NCI-H82 (cell line): ENCODE measurements at regions not wholly inside any gene's neighbourhood (a gene's known extent, or its start where the extent isn't known, plus 50 kb on each side); places are given as distances from the start of the nearest gene placed in this dataset.
"Not testable (repeated sequence)": the region's sequence is repeated elsewhere in the genome, so short reads cannot be mapped to it uniquely, and the experiment has no call there.

ENCODE experiments used
- DNase-seq: peaks from one replicate; lab custom pipeline; 2025; lab: John Stamatoyannopoulos, UW

DNA sequence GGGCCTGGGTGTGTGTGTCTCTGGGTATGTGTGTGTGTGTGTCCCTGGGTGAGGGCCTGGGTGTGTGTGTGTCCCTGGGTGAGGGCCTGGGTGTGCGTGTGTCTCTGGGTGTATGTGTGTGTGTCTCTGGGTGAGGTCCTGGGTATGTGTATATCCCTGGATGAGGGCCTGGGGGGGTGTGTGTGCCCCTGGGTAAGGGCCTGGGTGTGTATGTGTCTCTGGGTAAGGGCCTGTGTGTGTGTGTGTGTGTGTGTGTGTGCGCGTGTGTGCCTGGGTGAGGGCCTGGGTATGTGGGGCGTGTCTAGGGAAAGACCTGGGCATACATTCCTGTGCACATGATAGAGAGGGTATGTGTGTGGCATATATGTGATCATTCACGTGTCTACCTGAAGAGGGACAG, 155.1 kb upstream of the ZC3H12A start:
- DNase-seq, result no peak

GRCh38 chr1:37323486-37324377, 150.6 kb upstream of the ZC3H12A start:
- peak; percentile 96 for DNase-seq

DNA sequence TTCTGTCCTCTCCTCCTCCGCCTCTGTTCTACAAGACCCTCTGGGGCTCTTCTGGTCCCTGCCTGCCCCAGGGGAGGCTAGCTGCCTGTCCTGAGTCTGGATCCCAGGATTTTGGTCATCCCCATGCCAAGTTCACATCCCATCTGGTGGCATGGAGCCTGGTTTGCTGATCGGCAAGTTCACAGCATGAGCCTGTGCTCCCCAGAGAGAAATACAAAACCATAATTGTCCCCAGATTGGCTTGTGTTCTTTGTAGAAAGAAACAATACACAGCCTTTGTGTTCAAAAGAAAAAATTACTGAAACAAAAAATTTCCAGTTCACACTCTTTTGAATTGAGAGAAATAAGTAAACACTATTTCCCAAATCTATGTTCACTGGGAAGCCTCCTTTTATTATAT, 149.4 kb upstream of the ZC3H12A start:
- DNase-seq, result no peak

GRCh38 chr1:37325509-37326437, 148.6 kb upstream of the ZC3H12A start:
- DNase-seq, result peak; percentile 63

DNA sequence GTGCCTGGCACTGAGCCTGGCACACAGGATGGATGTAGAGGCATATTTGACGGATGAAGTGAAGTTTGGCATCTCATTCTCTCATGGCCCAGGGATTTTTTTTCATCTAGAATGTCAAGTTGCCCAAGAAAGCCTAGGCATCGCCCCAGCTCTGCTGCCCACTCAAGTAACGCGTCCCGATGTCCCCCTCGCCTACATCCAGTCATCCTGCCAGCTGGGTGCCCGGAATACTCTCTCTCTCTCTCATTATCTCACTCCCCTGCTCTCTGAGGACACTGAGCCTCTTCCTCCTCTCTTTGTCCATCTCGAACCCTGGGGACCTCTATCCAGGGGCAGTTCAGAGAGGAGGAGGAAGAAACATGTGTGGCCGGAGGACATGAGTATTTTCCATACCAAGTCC, 142.3 kb upstream of the ZC3H12A start:
- DNase-seq, result no peak

DNA sequence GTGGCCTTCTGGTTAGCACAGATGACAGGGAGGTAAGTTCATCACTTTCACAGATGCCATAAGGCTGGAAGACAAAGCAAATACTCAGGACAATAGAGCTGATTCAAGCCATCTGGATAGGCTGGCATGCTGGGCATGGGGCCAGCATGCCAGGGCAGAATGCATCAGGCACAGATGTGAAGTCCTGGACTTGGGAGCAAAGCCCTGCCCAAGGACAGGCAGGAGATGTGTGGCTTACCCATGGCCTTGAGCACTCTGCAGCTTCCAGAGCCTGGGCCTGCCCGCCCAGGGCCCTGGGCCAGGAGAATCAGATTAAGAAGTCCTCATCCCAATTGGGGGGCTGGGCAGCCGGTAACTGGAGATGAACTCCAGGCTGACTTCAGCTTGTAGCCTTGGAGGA, 135.7 kb upstream of the ZC3H12A start:
- no peak for DNase-seq

- no peak for DNase-seq
Measured at GRCh38 chr1:37342736-37343135, 131.6 kb upstream of the ZC3H12A start.

- DNase-seq, result peak; percentile 95
Measured at GRCh38 chr1:37347104-37347649, 127.2 kb upstream of the ZC3H12A start.

DNA sequence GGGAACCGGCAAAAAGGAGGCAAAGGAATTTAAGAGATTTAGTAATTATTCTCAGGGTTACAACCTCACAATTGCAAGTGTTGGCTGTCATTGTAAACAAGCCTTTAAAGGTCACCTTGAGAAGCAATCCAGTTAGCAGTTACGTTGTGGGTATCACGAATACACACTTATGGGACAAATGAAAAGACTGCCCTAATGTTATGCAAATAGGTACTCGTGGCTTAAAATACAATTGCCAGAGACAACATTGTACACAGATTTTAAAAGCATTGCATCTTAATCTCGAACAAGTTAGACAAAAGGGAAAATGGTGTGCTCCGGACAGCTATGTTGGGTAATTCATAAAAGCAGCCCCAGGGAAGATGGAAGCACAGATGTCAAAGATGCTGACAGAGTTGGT, 120.5 kb upstream of the ZC3H12A start:
- peak; percentile 34 for DNase-seq

- peak; percentile 24 for DNase-seq
Measured at GRCh38 chr1:37354876-37355650, 119.3 kb upstream of the ZC3H12A start.

DNA sequence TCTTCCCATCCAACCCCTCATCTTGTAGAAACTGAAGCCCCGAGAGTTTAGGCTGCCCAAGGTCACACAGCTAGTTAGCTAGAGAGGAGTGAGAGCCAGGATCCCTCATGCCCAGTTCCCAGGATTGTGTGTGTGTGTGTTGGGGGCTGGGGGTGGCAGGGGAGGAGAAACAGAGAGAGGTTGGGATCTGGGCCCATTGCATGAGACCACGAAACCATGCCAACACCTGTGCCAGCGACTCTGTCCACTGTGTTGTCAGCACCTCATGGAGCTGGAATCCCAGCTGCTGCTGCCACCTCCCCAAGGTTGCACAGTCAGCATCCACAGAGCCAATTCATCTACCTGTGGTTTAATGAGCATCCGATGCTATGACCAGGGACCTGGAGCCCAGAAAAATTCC, 115.4 kb upstream of the ZC3H12A start:
- DNase-seq, result no peak

GRCh38 chr1:37360011-37360410, 114.4 kb upstream of the ZC3H12A start:
- DNase-seq, result no peak

DNA sequence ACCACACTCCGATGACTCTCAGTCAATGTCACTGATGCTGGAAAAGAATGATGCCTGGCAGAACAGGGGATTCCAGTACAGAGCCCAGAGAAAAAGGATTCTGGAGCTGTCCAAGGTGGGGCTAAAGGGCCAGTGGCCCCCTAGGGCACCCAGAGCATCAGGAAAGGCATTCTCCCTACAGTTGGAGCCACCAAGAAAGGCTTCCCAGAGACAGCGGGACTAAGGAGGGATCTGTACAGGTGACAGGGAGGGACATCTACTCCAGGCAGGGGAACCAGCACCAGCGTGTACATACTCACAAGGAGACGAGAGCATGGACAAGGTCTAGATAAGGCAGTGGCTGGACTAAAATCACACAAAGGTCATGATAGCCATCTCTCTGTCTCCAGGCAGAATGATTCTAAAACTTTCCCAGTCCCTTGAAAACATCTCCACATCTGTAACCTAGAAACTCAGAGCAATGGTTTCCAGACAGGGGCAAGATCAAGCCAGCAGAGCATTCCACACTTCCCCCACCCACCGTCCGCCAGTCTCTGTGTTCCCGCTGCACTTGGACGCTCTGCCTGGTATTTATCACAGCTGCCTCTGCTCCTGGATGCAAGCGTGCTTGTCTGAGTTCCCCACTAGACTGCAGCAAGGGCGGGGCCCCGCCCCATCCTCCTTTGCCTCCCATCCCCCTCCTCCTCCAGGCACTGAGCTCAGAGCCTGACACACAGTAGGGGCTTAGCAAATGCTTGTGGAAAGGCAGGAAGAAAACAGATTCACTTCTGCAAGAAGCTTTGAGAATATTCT, 111.6 kb upstream of the ZC3H12A start:
- peak; percentile 66 for DNase-seq

- DNase-seq, result no peak
Measured at GRCh38 chr1:37363535-37363934, 110.8 kb upstream of the ZC3H12A start.

GRCh38 chr1:37368665-37369315, 105.6 kb upstream of the ZC3H12A start:
- DNase-seq, result not testable (repeated sequence)

- no peak for DNase-seq
Measured at GRCh38 chr1:37372302-37372701, 102.1 kb upstream of the ZC3H12A start.

DNA sequence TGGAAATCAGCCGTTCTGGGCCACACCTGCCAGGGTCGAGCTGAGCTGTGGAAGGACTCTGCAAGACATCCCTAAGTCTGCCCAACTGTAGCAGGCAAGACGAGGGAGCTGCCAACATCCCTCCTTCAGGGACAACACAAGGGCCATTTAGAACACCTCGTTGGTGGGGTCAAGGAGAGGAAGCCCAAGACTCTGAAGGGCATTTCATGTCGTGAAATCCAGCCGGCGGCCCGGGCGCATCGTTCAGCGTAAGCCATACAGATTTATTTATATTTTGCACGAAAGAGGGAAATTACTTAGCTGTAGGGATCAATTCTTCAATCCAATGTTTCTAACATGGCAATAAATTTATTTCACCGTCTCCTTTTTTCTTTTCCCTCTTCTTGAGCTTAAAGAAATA, 101.7 kb upstream of the ZC3H12A start:
- no peak for DNase-seq

DNA sequence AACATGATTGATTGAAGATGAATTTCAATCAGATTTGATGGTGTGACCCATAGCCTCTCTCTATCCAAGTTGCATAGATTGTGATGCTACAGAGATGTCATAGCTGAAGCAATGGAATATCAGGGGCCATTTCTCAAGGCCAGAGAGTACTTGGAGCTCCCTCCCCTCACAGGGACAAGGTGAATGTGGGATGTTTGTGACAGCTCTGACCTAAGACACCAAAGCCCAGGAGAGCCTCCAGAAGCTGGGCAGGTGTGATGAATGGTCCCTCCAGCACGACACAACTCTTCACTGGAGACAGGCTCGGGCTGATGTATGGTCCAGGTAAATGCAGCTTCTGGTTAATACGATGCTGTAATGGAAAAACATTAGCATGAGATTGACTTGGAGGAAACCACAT, 101.0 kb upstream of the ZC3H12A start:
- no peak for DNase-seq

- peak; percentile 23 for DNase-seq
Measured at GRCh38 chr1:37380546-37380945, 93.8 kb upstream of the ZC3H12A start.

- DNase-seq, result no peak
Measured at GRCh38 chr1:37387854-37388253, 86.5 kb upstream of the ZC3H12A start.
